OCI-LY1 (cell line): ENCODE measurements at regions not wholly inside any gene's neighbourhood (a gene's known extent, or its start where the extent isn't known, plus 50 kb on each side); places are given as distances from the start of the nearest gene placed in this dataset.

Experiments used
- H2AFZ ChIP-seq: fragments of 200-600 bp; sonication (generic), shearing (Covaris generic); 2 replicates; pipeline ENCODE4 v1.6.0; 2014; ENCODE audit warnings: antibody characterized with exemption, mild to moderate bottlenecking, low read length
- H3F3A ChIP-seq: fragments of 200-600 bp; sonication (generic), shearing (Covaris generic); 2 replicates; pipeline ENCODE4 v1.6.0; 2014; ENCODE audit warnings: mild to moderate bottlenecking, antibody characterized with exemption, low read length, moderate library complexity; ENCODE audit not compliant: insufficient read depth
- H3K27ac ChIP-seq: fragments of 200-600 bp; sonication (generic); 2 replicates; pipeline ENCODE4 v1.5.1; 2014; ENCODE audit warnings: low read length, mixed run types, mild to moderate bottlenecking, low read depth; ENCODE audit not compliant: poor library complexity, severe bottlenecking
- H3K27me3 ChIP-seq: fragments of 200-600 bp; sonication (generic); 2 replicates; pipeline ENCODE4 v1.6.0; 2014; ENCODE audit warnings: antibody characterized with exemption, mild to moderate bottlenecking, low read length, moderate library complexity; ENCODE audit not compliant: insufficient read depth
- H3K36me3 ChIP-seq: fragments of 200-600 bp; sonication (generic); 2 replicates; pipeline ENCODE4 v1.6.1; 2014; ENCODE audit warnings: mild to moderate bottlenecking, antibody characterized with exemption, low read length, moderate library complexity, mixed read lengths; ENCODE audit not compliant: insufficient read depth
- H3K4me1 ChIP-seq: fragments of 200-600 bp; sonication (generic); 2 replicates; pipeline ENCODE4 v1.5.1; 2014; ENCODE audit warnings: mild to moderate bottlenecking, low read length, moderate library complexity; ENCODE audit not compliant: insufficient read depth, severe bottlenecking
- H3K4me2 ChIP-seq: fragments of 200-600 bp; sonication (generic), shearing (Covaris generic); 2 replicates; pipeline ENCODE4 v1.6.1; 2014; ENCODE audit warnings: low read length
- H3K4me3 ChIP-seq: fragments of 200-600 bp; sonication (generic); 2 replicates; pipeline ENCODE4 v1.5.1; 2014; ENCODE audit warnings: low read length, low read depth, mild to moderate bottlenecking, mixed read lengths; ENCODE audit not compliant: poor library complexity, severe bottlenecking
- H3K79me2 ChIP-seq: fragments of 200-600 bp; shearing (Covaris generic); 2 replicates; pipeline ENCODE4 v1.6.1; 2016; ENCODE audit warnings: mixed run types, low read length, mixed read lengths; ENCODE audit not compliant: insufficient read depth
- H3K9ac ChIP-seq: fragments of 200-600 bp; sonication (generic), shearing (Covaris generic); 2 replicates; pipeline ENCODE4 v1.6.1; 2014; ENCODE audit warnings: mild to moderate bottlenecking, low read length, mixed read lengths
- H3K9me2 ChIP-seq: fragments of 200-600 bp; sonication (generic), shearing (Covaris generic); 2 replicates; pipeline ENCODE4 v1.6.1; 2014; ENCODE audit warnings: low read depth, mild to moderate bottlenecking, low read length, mixed read lengths
- H3K9me3 ChIP-seq: fragments of 200-600 bp; shearing (Covaris generic); 2 replicates; pipeline ENCODE4 v1.6.1; 2014; ENCODE audit warnings: low read length, mixed read lengths
- H4K20me1 ChIP-seq: fragments of 200-600 bp; sonication (generic), shearing (Covaris generic); 2 replicates; pipeline ENCODE4 v1.6.0; 2016; ENCODE audit warnings: mild to moderate bottlenecking, low read length; ENCODE audit not compliant: insufficient read depth
- CTCF ChIP-seq: fragments of 200-600 bp; sonication (generic), shearing (Covaris generic); IDR thresholded peaks from 2 replicates; pipeline ENCODE4 v1.5.1; 2017; ENCODE audit warnings: mild to moderate bottlenecking, antibody characterized with exemption, low read length, moderate library complexity, mixed read lengths
- EZH2 ChIP-seq: fragments of 200-600 bp; sonication (generic), shearing (Covaris generic); IDR thresholded peaks from 2 replicates; pipeline ENCODE4 v1.8.0; 2017; ENCODE audit warnings: borderline replicate concordance, mixed run types, mild to moderate bottlenecking, antibody characterized with exemption, low read length, moderate library complexity, mixed read lengths

- Histone ChIP-seq H2AFZ (no peak overlapping the region), H3K4me3 (no peak overlapping the region), H3K9me3 (peaks cover 6% of the 10 kb centered on the region), H4K20me1 (no peaks in the 10 kb centered on the region), H3K27me3 (no peaks in the 10 kb centered on the region), H3K4me2 (no peak overlapping the region), H3K36me3 (no peaks in the 10 kb centered on the region), H3K4me1 (no peaks in the 10 kb centered on the region), H3K9me2 (no peaks in the 10 kb centered on the region), H3K9ac (no peak overlapping the region), H3K79me2 (no peaks in the 10 kb centered on the region), H3F3A (no peaks in the 10 kb centered on the region), H3K27ac (no peak overlapping the region)
- TF ChIP-seq CTCF: no peak
- TF ChIP-seq EZH2: no peak
Measured at GRCh38 chr3:64380546-64380945, 155.3 kb upstream of the PRICKLE2 start.

GRCh38 chr3:64379221-64379620, 154.0 kb upstream of the PRICKLE2 start:
- Histone ChIP-seq H3K4me1 (no peaks in the 10 kb centered on the region), H3K9me2 (no peaks in the 10 kb centered on the region), H2AFZ (no peak overlapping the region), H3K27ac (no peak overlapping the region), H3F3A (no peaks in the 10 kb centered on the region), H3K9ac (no peak overlapping the region), H3K36me3 (no peaks in the 10 kb centered on the region), H3K9me3 (peaks cover 6% of the 10 kb centered on the region), H3K4me3 (no peak overlapping the region), H3K27me3 (no peaks in the 10 kb centered on the region), H3K4me2 (no peak overlapping the region), H4K20me1 (no peaks in the 10 kb centered on the region), H3K79me2 (no peaks in the 10 kb centered on the region)
- no peak for TF ChIP-seq CTCF
- no peak for TF ChIP-seq EZH2

- no peak overlapping the region for H3K4me3 ChIP-seq
- H3K27ac ChIP-seq: no peak overlapping the region
- no peak overlapping the region for H3K4me2 ChIP-seq
- H3K9me2 ChIP-seq: no peaks in the 10 kb centered on the region
- no peaks in the 10 kb centered on the region for H3K27me3 ChIP-seq
- H4K20me1 ChIP-seq: no peaks in the 10 kb centered on the region
- H2AFZ ChIP-seq: no peak overlapping the region
- no peaks in the 10 kb centered on the region for H3K4me1 ChIP-seq
- peaks cover 6% of the 10 kb centered on the region for H3K9me3 ChIP-seq
- H3K79me2 ChIP-seq: no peaks in the 10 kb centered on the region
- H3F3A ChIP-seq: no peaks in the 10 kb centered on the region
- H3K36me3 ChIP-seq: no peaks in the 10 kb centered on the region
- TF ChIP-seq CTCF: no peak
- no peak for TF ChIP-seq EZH2
- no peak overlapping the region for H3K9ac ChIP-seq
Measured at GRCh38 chr3:64377942-64378341, 152.7 kb upstream of the PRICKLE2 start.
